SW480 (cell line): ENCODE measurements at regions not wholly inside any gene's neighbourhood (a gene's known extent, or its start where the extent isn't known, plus 50 kb on each side); places are given as distances from the start of the nearest gene placed in this dataset.
A peak's percentile ranks its signal among the peaks of the same experiment; 100 is the strongest.

Source experiments
- DNase-seq: peaks from one replicate; pipeline ENCODE4 v3.0.0-alpha.2; 2016; ENCODE audit warnings: low spot score

DNA sequence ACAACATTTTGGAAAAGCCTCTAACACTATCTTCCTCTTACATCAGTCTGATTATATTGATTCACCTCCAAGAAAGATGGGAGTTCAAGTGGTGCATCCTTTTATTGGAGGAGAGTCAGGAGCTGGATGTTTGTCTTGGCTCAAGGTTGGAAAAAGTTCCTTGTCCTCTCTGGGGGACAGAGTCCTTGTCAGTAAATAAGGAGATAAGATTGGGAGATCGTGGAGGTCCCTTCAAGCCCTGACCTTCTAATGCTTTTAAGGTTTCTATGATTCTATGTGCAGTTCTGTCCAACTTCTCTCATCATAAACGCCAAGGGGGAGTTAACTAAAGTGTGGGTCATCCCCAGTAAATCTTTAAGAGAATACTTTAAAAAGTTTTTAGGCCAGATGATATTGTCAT lies 60.9 kb upstream of the CCBE1 start:
- DNase-seq, result no peak

DNA sequence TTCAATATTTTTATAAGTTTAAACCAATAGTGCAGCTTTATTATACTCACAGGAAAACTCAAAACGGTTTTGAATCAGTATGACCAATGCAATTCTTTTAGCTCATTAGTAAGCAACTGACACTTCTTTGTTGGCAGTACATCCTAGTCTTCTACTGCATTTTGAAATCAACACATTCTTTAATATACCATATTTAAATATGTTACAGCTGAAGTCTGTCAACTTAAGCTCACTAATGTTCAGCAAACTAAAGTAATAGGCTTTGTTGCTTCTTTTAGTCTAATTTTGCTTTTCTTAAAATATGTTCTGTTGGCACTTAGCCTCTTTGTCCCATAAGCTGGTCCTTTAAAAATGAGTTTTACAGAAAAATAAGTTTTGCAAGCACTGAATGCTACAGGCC lies 55.4 kb upstream of the CCBE1 start:
- DNase-seq, result no peak

DNA sequence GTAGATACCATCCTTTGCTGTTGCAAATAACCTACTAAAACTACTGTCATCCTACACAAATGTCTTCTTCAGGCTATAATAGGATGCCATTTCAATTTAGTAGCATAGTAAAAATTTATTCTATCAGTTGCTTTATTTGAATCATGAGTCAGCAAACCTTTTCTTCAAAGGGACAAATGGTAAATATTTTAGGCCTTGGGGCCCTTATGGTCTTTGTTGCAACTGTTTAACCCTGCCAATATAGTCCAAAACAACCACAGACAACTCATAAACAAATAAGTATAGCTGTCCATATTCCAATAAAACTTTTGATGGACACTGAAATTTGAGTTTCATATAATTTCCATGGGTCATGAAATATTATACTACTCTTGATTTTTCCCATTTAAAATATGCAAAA lies 54.0 kb upstream of the CCBE1 start:
- no peak for DNase-seq

DNA sequence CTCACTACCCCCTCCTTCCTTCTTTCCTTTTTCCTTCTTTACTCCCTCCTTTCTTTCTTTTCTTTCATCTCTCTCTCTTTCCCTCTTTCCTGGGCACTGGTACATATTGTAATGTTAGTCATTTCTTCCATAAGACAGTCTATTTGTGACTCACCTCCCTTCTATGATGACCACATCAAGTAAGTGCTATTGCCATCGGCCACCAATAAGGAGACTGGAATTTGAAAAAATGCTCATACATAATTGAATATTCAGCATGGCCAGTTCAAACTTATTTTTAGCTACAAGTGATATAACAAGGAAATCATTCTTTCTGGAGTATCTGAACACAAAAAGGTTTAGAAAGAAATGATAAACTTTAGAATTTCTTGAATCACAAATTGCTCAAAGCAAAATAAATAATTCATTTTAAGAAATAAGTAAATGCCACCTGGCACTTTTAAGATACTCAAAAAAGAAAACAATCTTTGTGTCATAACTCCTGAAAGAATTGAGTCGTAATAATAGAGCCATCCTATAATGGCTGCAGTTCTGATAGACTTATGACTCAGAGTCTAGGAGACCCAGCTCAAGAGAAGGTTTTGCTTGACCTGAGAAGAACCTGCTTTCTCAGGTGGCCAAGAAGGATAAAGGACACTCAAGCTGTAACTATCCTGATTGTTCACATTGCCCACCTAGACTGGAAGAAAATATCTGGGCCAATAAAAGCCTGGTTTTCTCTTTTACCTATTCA lies 51.6 kb upstream of the CCBE1 start:
- DNase-seq, result peak; percentile 48
